DOHH2 (cell line): ENCODE measurements at regions not wholly inside any gene's neighbourhood (a gene's known extent, or its start where the extent isn't known, plus 50 kb on each side); places are given as distances from the start of the nearest gene placed in this dataset.

Source experiments
- EZH2phosphoT487 ChIP-seq: fragments of 200-600 bp; sonication (generic); IDR thresholded peaks from 2 replicates; pipeline ENCODE4 v1.6.1; 2017; ENCODE audit warnings: borderline replicate concordance, mild to moderate bottlenecking, antibody characterized with exemption, low read length, moderate library complexity, mixed read lengths
- TF ChIP-seq, protein P1 (sequence below): fragments of 200-600 bp; sonication (generic); IDR thresholded peaks from one replicate; pipeline ENCODE4 v1.5.1; 2014; ENCODE audit warnings: antibody characterized with exemption, mild to moderate bottlenecking, low read depth, low read length; ENCODE audit not compliant: poor library complexity, severe bottlenecking

DNA sequence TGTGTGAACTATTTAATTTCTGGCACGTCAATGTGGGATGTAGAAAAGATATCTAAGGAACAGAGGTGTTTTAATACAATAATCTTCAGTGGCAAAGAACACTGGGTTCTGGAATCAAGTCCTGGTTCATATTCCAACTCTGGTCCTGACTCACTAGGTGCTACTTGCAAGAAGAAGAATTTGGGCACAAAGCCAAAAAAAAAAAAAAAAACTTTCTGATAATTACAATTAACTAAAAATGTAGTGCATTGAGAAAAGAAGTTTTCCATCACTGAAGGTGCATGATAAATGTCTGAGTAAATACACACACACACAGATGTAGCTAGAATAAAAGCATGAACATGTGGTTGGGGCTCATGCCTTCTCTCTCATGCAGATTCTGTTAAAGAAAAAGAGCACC, 424.4 kb upstream of the REG3G start:
- TF ChIP-seq, protein P1, sequence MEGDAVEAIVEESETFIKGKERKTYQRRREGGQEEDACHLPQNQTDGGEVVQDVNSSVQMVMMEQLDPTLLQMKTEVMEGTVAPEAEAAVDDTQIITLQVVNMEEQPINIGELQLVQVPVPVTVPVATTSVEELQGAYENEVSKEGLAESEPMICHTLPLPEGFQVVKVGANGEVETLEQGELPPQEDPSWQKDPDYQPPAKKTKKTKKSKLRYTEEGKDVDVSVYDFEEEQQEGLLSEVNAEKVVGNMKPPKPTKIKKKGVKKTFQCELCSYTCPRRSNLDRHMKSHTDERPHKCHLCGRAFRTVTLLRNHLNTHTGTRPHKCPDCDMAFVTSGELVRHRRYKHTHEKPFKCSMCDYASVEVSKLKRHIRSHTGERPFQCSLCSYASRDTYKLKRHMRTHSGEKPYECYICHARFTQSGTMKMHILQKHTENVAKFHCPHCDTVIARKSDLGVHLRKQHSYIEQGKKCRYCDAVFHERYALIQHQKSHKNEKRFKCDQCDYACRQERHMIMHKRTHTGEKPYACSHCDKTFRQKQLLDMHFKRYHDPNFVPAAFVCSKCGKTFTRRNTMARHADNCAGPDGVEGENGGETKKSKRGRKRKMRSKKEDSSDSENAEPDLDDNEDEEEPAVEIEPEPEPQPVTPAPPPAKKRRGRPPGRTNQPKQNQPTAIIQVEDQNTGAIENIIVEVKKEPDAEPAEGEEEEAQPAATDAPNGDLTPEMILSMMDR = no peak
- no peak for TF ChIP-seq EZH2phosphoT487
